ENCODE measurements at regions not wholly inside any gene's neighbourhood (a gene's known extent, or its start where the extent isn't known, plus 50 kb on each side); places are given as distances from the start of the nearest gene placed in this dataset.
"Not testable (repeated sequence)": the region's sequence is repeated elsewhere in the genome, so short reads cannot be mapped to it uniquely, and the experiment has no call there.

DNA sequence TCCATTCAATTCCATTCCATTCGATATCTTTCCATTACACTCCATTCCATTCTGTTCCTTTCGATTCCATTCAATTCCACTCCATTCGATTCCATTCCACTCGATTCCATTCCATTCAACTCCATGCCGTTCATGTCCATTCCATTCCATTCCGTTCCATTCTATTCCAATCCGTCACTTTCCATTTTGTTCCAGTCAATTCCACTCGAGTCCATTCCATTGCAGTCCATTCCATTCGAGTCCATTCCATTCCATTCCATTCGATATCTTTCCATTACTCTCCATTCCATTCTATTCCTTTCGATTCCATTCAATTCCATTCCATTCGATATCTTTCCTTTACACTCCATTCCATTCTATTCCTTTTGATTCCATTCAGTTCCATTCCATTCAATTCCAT, 2592.9 kb upstream of the TPTE start:
- not testable (repeated sequence) for H4K5ac ChIP-seq (ENCODE audit: insufficient read length, low read depth, low read length); H2BK120ac ChIP-seq (ENCODE audit: low read depth, low read length, poor library complexity, severe bottlenecking); H2BK5ac ChIP-seq (ENCODE audit: insufficient read length, low read length); H2AFZ ChIP-seq (ENCODE audit: low read length); H3T11ph ChIP-seq (ENCODE audit: low read length); H3K4me3 Mint-ChIP-seq; H2BK20ac ChIP-seq (ENCODE audit: low read depth, low read length, poor library complexity, severe bottlenecking); H3K4me1 Mint-ChIP-seq; H2BK15ac ChIP-seq (ENCODE audit: low read depth, low read length); H3K4ac ChIP-seq (ENCODE audit: low read depth, low read length); H3K4me1 ChIP-seq (ENCODE audit: insufficient read depth, low read length); H2BK12ac ChIP-seq (ENCODE audit: insufficient read length, low read depth, low read length); H3K9ac ChIP-seq (ENCODE audit: extremely low read depth, insufficient read length, low read length); H3K14ac ChIP-seq (ENCODE audit: insufficient read depth, low read length); H3K9me3 Mint-ChIP-seq; H3K18ac ChIP-seq (ENCODE audit: insufficient read length, low read depth, low read length); H3K27ac ChIP-seq (ENCODE audit: insufficient read length, low read depth, low read length); H4K20me1 ChIP-seq (ENCODE audit: control insufficient read depth, insufficient read depth, insufficient read length); H3K4me2 ChIP-seq (ENCODE audit: insufficient read depth, insufficient read length, low read length); H3K27ac Mint-ChIP-seq; H2AK5ac ChIP-seq (ENCODE audit: insufficient read length, low read length); H3K23ac ChIP-seq (ENCODE audit: insufficient read length, low read depth, low read length); H3K56ac ChIP-seq (ENCODE audit: insufficient read length, low read depth, low read length); H3K27me3 ChIP-seq (ENCODE audit: insufficient read depth, low read length); H4K8ac ChIP-seq (replicated peaks; ENCODE audit: insufficient read length, low read depth, low read length); DNase-seq; H4K91ac ChIP-seq (ENCODE audit: insufficient read length, low read depth, low read length); H3K9me3 ChIP-seq (ENCODE audit: control insufficient read depth, low read depth, low read length); H3K23me2 ChIP-seq (ENCODE audit: insufficient read length, low read depth, low read length, poor library complexity, severe bottlenecking); H3K79me1 ChIP-seq (ENCODE audit: insufficient read depth, low read depth, low read length, poor library complexity, severe bottlenecking); H3K79me2 ChIP-seq (ENCODE audit: insufficient read depth, low read length)
- WGBS (ENCODE audit: extremely low coverage, insufficient read length, low lambda C conversion rate) = 97% methylated on average over 12 of the region's 12 CpGs
- Mint-ChIP-seq H3K27me3 (ENCODE audit: low read depth) (peaks cover 44% of the 10 kb centered on the region), H3K36me3 (ENCODE audit: insufficient read depth in 1 of 3, low read depth in 3 of 3) (peaks cover 19 to 32% (median 30%) of the 10 kb centered on the region in 3 experiments; a peak in 6 of 7 replicates)

DNA sequence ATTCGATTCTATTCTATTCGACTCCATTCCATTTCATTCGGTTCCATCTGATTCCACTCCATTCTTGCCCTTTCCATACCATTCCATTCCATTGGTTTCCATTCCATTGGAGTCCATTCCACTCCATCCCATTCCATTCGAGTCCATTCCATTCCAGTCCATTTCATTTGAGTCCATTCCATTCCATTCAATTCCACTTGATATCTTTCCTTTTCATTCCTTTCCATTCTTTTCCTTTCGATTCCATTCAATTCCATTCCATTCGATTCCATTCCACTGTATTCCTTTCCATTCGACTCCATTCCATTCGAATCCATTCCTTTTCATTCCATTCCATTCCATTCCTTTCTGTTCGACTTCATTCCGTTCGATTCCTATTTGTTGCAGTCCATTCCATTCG, 2591.8 kb upstream of the TPTE start:
- not testable (repeated sequence) for H3K27ac ChIP-seq (ENCODE audit: insufficient read length, low read depth, low read length); H2BK15ac ChIP-seq (ENCODE audit: low read depth, low read length); H4K20me1 ChIP-seq (ENCODE audit: control insufficient read depth, insufficient read depth, insufficient read length); H3K4me1 Mint-ChIP-seq; H3K4ac ChIP-seq (ENCODE audit: low read depth, low read length); H3K4me2 ChIP-seq (ENCODE audit: insufficient read depth, insufficient read length, low read length); H3K79me1 ChIP-seq (ENCODE audit: insufficient read depth, low read depth, low read length, poor library complexity, severe bottlenecking); H3T11ph ChIP-seq (ENCODE audit: low read length); H4K91ac ChIP-seq (ENCODE audit: insufficient read length, low read depth, low read length); H3K9ac ChIP-seq (ENCODE audit: extremely low read depth, insufficient read length, low read length); H2BK12ac ChIP-seq (ENCODE audit: insufficient read length, low read depth, low read length); H3K4me1 ChIP-seq (ENCODE audit: insufficient read depth, low read length); H3K23ac ChIP-seq (ENCODE audit: insufficient read length, low read depth, low read length); H3K23me2 ChIP-seq (ENCODE audit: insufficient read length, low read depth, low read length, poor library complexity, severe bottlenecking); H3K18ac ChIP-seq (ENCODE audit: insufficient read length, low read depth, low read length); H3K14ac ChIP-seq (ENCODE audit: insufficient read depth, low read length); H2AK5ac ChIP-seq (ENCODE audit: insufficient read length, low read length); H3K27ac Mint-ChIP-seq; H2BK120ac ChIP-seq (ENCODE audit: low read depth, low read length, poor library complexity, severe bottlenecking); H2BK20ac ChIP-seq (ENCODE audit: low read depth, low read length, poor library complexity, severe bottlenecking); H3K27me3 ChIP-seq (ENCODE audit: insufficient read depth, low read length); H2BK5ac ChIP-seq (ENCODE audit: insufficient read length, low read length); H2AFZ ChIP-seq (ENCODE audit: low read length); H4K8ac ChIP-seq (replicated peaks; ENCODE audit: insufficient read length, low read depth, low read length); DNase-seq; H3K4me3 Mint-ChIP-seq; H3K56ac ChIP-seq (ENCODE audit: insufficient read length, low read depth, low read length); H3K9me3 Mint-ChIP-seq; H3K9me3 ChIP-seq (ENCODE audit: control insufficient read depth, low read depth, low read length); H3K79me2 ChIP-seq (ENCODE audit: insufficient read depth, low read length); H4K5ac ChIP-seq (ENCODE audit: insufficient read length, low read depth, low read length)
- WGBS (ENCODE audit: extremely low coverage, insufficient read length, low lambda C conversion rate) = 97% methylated on average over 7 of the region's 12 CpGs
- H3K27me3 Mint-ChIP-seq (ENCODE audit: low read depth) = peaks cover 47% of the 10 kb centered on the region
- peaks cover 30 to 43% (median 40%) of the 10 kb centered on the region in 3 experiments; a peak in 6 of 7 replicates for H3K36me3 Mint-ChIP-seq (ENCODE audit: insufficient read depth in 1 of 3, low read depth in 3 of 3)

All from H9 (cell line).